Activated CD4-positive, CD25-positive, alpha-beta regulatory T cell treated with anti-CD3 and anti-CD28 coated beads, Interleukin-2, amount 50 U/mL, for 24 hours (primary cell): ENCODE measurements at regions not wholly inside any gene's neighbourhood (a gene's known extent, or its start where the extent isn't known, plus 50 kb on each side); places are given as distances from the start of the nearest gene placed in this dataset.

Source experiments
- ATAC-seq, 2 donors: fragments of 150-1000 bp; cut with Tn5 transposase; one replicate each; pipeline ENCODE4 v1.10.0; 2021; ENCODE audit warnings: mild to moderate bottlenecking in 1 of 2, moderate library complexity in 1 of 2

DNA sequence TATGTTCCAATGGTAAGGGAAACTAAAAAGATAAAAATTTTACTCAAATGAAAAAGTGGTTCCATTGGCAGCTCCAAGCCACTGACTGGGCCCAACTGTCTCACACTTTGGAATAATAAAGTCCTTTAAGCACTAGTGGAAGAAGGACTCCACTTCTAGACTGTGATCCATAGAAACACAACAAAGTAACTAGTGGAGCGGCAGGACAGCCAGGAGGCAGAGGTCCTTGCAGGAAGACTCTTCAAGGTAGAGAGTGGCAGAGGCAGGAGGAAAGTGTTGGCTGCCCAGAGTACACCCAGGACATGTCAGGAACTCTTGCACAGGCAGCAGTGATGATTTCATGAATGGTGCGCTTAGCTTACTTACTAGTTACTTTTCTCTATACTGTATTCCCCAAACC, 65.0 kb upstream of the CCN6 start:
- ATAC-seq, result no peak

DNA sequence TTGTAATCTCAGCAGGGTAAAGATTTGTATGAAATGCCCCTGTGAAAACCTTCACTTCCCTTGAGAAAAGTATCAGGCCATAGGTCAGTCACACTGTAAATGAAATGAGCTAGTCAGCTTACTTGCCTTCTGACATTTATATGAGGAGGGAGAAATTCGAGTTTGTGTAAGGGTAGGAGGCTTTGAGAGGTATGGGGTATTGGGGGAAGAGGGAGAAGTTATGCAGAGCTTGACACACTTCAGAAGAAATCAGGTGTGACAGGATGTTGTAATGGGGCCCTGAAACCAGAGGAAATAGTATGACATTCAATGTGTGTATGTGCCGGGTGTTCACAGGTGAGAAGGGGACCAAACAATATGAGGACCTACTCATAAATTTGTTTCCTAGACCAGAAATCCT, 64.2 kb upstream of the CCN6 start:
- ATAC-seq, result peak; percentile 67 to 75

DNA sequence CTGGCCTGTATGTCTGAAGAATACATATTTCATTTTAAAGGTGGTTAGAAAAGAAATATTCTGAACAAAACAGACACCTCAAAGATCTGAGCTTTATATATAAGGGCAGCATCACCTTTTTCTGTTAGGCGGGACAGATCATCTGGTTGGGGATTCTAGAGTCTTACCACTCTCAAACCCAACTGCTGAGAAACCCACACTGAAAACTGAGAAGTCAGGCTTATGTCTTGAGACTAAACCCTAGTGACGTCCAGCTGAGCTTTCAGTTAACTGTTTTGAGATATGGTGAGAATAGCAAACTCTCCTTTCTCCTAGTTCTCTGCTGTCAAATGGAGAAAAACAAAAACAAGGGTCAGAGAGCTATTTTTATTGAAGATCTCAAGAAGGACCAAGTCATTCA, 63.7 kb upstream of the CCN6 start:
- ATAC-seq, result peak; percentile 19 to 36

DNA sequence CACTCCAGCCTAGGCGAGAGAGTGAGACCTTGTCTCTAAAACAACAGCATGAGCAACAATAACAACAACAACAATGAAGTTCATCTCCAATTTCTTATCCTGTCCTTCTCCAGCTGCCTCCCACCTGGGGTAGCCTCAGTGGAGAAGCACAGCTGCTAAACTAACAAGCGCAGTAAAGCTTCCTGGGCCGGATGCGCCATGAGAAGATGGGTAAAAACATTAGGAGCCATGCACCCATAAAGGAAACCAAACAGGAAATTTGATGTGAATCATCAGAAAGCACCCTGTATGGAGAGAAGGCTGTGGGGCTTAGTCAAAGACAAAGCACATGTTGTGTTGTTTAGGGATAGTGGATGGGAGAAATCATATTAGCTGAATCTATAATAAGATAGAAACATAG, 61.1 kb upstream of the CCN6 start:
- ATAC-seq, result peak; percentile 69 to 73

DNA sequence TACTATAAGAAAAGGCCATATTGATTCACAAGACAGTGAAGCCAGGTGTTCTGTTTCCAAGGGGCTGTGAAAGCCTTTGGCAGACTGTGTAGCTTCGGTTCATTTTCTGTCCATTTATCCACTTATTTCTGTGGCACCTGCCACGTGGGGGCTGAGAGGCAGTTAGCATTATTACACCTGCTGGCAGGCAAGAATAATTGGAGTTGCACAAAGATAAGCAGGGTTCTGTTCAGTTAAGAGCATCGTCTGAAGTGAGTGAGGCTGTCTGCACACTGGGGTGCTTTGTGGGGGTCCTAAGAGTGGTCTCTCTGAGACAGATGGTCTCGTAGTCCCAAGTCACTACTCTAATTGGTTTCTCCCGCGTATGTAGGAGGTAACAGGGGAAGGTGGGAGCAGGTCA, 60.6 kb upstream of the CCN6 start:
- ATAC-seq, result no peak

DNA sequence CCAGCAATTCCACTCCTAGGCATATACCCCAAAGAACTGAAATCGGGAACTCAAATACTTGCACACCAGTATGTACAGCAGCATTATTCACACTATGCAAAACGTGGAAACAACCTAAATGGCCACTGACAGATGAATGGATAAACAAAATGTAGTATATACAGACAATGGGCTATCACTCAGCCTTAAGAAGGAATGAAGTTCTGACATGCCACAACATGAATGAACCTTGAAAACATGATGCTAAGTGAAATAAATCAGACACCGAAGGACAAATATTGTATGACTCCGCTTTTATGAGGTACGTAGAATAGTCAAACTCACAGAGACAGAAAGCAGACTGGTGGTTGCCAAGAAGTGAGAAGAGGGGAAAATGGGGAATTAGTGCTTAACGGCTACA, 59.1 kb upstream of the CCN6 start:
- no peak for ATAC-seq

DNA sequence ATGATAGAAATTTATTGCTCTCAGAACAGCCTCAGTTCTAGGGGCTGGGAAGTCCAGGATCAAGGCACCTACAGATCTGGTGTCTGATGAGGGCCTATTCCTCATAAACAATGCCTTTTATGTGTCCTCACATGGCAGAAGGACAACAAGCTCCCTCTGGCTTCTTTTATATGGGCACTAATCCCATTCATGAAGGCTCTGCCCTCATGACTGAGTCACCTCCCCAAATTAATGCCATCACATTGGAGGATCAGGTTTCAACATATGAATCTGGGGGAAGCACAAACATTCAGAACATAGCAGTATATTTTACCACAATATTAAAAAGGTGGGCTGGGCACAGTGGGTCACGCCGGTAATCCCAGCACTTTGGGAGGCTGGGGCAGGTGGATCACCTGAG, 58.5 kb upstream of the CCN6 start:
- no peak for ATAC-seq

DNA sequence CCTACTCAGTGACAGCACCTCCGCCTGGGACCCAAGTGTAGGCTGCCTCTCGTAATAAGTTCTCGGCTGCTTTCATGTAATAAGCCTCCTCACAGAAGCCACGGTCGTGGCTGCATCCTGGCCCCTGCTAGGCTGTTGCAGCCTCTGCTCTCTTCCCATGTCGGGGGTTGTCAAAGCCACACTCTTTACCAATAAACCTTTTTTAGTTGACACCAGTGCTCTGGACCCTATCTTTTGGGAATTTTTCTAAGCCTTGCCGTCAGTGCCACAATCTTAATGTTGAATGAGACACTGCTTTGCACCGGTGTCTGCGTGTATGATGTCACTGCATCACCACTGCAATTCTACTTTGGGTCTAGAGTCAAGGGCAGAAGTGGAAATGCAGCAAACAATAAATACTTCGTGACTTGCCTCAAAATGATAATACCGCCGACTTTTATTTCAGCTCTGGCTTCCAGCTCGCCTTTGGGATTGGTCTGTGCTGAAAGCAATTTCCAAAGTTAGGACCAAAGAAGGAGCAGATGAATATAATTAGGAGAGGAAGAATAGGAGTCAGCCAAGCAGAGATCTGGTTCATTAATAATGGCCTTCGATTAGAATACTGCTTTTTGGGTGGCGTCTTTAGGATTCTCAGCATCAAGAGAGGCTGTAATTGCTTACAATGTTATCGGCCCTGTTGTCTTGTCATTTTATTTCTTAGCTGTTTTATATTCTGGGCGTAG, 57.6 kb upstream of the CCN6 start:
- ATAC-seq, result no peak

DNA sequence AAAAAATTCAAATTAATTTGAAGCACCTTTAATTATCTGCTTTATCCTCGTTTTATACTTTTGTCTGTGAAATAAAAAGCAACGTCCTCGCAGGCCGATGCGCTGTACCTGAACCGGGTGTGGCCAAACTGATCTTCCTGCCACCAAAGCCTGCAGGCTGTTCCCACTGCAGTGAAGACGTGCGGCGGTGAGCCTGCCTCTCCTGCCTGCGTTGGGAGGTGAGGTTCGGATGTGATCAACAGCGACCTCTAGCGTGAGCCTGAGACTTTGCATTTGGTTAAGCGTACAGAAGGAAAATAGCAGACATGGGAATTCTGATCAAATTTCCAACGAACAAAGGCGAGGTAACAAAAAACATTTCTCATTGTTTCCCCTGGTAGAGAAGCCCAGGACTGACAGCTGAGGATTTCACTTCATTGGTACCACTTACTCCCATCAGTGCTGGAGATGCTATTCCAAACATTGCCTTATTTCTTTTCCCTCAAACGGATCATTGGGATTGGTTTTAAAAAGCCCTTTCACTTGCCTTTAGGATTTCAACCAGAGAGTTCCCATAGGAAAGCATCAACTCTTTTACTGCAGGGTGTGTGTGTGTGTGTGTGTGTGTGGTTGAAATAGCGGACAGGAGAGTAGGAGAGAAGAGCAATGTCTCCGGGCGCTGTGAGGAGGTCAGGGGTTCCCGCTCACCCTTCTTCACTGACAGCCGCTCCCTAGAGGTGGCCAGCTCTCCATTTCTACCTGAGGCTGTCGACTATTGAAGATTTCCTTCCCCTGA, 56.6 kb upstream of the CCN6 start:
- peak; percentile 73 to 76 for ATAC-seq

DNA sequence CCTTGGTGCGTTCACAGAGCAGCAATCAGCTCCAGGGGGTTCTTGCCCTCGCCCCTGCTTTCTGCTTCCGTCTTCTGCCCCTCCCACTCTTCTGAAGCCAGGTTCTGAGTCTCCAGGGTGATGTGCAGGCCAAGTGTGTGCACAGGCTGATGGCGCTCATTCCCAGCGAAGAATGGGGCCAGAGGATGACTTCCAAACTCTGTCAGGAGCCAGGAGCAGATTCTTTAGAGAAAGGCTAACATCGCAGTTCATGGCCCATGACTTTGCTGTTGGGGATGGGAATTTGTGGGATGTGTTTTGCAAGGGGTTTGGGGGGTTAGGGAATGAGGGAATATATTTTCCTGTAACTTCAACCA, 56.1 kb upstream of the CCN6 start:
- no peak for ATAC-seq

DNA sequence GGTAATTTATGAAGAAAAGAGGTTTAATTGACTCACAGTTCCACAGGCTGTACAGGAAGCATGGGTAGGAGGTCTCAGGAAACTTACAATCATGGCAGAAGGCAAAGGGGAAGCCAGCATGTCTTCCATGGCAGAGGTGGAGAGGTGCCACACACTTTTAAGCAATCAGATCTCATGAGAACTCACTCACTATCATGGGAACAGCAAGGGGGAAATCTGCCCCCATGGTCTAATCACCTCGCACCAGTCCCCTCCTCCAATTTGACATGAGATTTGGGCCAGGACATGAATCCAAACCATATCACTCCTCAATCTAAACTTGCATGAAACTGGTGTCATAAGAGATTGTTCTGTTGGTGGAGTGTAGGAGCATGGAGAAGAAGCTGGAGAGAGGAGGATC, 51.6 kb upstream of the CCN6 start:
- no peak for ATAC-seq
